ENCODE measurements at regions not wholly inside any gene's neighbourhood (a gene's known extent, or its start where the extent isn't known, plus 50 kb on each side); places are given as distances from the start of the nearest gene placed in this dataset.
"Not testable (repeated sequence)": the region's sequence is repeated elsewhere in the genome, so short reads cannot be mapped to it uniquely, and the experiment has no call there.

GRCh38 chr11:81255895-81256294 is 1477.8 kb downstream of the FAM181B start:
- in situ Hi-C loops (cut with HindIII; ENCODE audit: low pct_ligation_motif_present, low sequenced_read_pairs), result no loop called here
- Histone ChIP-seq H3K27me3 (replicated peaks) (no peaks in the 10 kb centered on the region), H3K4me3 (ENCODE audit: low read depth, low read length) (no peak overlapping the region), H3K27ac (no peak overlapping the region), H3K36me3 (replicated peaks) (no peaks in the 10 kb centered on the region)
- no peak for DNase-seq
- TF ChIP-seq CTCF (IDR thresholded peaks at IDR 0.05; ENCODE audit: low read depth, low read length, missing control alignments), result no peak

GRCh38 chr11:81253244-81253643 is 1480.4 kb downstream of the FAM181B start:
- no peaks in the 10 kb centered on the region for H3K27me3 ChIP-seq (replicated peaks)
- H3K27ac ChIP-seq, result no peak overlapping the region
- DNase-seq, result no peak
- no peak for TF ChIP-seq CTCF (IDR thresholded peaks at IDR 0.05; ENCODE audit: low read depth, low read length, missing control alignments)
- in situ Hi-C loops (cut with HindIII; ENCODE audit: low pct_ligation_motif_present, low sequenced_read_pairs), result no loop called here
- no peaks in the 10 kb centered on the region for H3K36me3 ChIP-seq (replicated peaks)
- H3K4me3 ChIP-seq (ENCODE audit: low read depth, low read length), result no peak overlapping the region

- no peak overlapping the region for H3K27ac ChIP-seq
- H3K27me3 ChIP-seq (replicated peaks), result no peaks in the 10 kb centered on the region
- no peaks in the 10 kb centered on the region for H3K36me3 ChIP-seq (replicated peaks)
- no peak for TF ChIP-seq CTCF (IDR thresholded peaks at IDR 0.05; ENCODE audit: low read depth, low read length, missing control alignments)
- DNase-seq, result no peak
- H3K4me3 ChIP-seq (ENCODE audit: low read depth, low read length), result no peak overlapping the region
- in situ Hi-C loops (cut with HindIII; ENCODE audit: low pct_ligation_motif_present, low sequenced_read_pairs), result no loop called here
Measured at GRCh38 chr11:81246941-81247340, 1486.7 kb downstream of the FAM181B start.

GRCh38 chr11:81245791-81246190 is 1487.9 kb downstream of the FAM181B start:
- H3K4me3 ChIP-seq (ENCODE audit: low read depth, low read length), result no peak overlapping the region
- DNase-seq, result no peak
- H3K27ac ChIP-seq, result no peak overlapping the region
- in situ Hi-C loops (cut with HindIII; ENCODE audit: low pct_ligation_motif_present, low sequenced_read_pairs), result no loop called here
- H3K27me3 ChIP-seq (replicated peaks), result no peaks in the 10 kb centered on the region
- TF ChIP-seq CTCF (IDR thresholded peaks at IDR 0.05; ENCODE audit: low read depth, low read length, missing control alignments), result no peak
- no peaks in the 10 kb centered on the region for H3K36me3 ChIP-seq (replicated peaks)

GRCh38 chr11:81241672-81242275 is 1491.9 kb downstream of the FAM181B start:
- no peak for TF ChIP-seq CTCF (IDR thresholded peaks at IDR 0.05; ENCODE audit: low read depth, low read length, missing control alignments)
- Histone ChIP-seq H3K36me3 (replicated peaks) (no peaks in the 10 kb centered on the region), H3K4me3 (ENCODE audit: low read depth, low read length) (no peak overlapping the region), H3K27ac (no peak overlapping the region), H3K27me3 (replicated peaks) (no peaks in the 10 kb centered on the region)
- in situ Hi-C loops (cut with HindIII; ENCODE audit: low pct_ligation_motif_present, low sequenced_read_pairs), result no loop called here
- no peak for DNase-seq

- peak; percentile 64 for DNase-seq
- Histone ChIP-seq H3K4me3 (ENCODE audit: low read depth, low read length) (no peak overlapping the region), H3K36me3 (replicated peaks) (no peaks in the 10 kb centered on the region), H3K27me3 (replicated peaks) (no peaks in the 10 kb centered on the region), H3K27ac (no peak overlapping the region)
- in situ Hi-C loops (cut with HindIII; ENCODE audit: low pct_ligation_motif_present, low sequenced_read_pairs), result no loop called here
- TF ChIP-seq CTCF (IDR thresholded peaks at IDR 0.05; ENCODE audit: low read depth, low read length, missing control alignments), result peak; percentile 21
Measured at GRCh38 chr11:81237139-81237538, 1496.5 kb downstream of the FAM181B start.

- H3K36me3 ChIP-seq (replicated peaks); DNase-seq; H3K27me3 ChIP-seq (replicated peaks); H3K27ac ChIP-seq; in situ Hi-C loops (cut with HindIII; ENCODE audit: low pct_ligation_motif_present, low sequenced_read_pairs); H3K4me3 ChIP-seq (ENCODE audit: low read depth, low read length): not testable (repeated sequence)
Measured at GRCh38 chr11:81227409-81227808, 1506.3 kb downstream of the FAM181B start.

Measured in brain microvascular endothelial cell (primary cell).